Endothelial cell of umbilical vein (primary cell): ENCODE measurements at regions not wholly inside any gene's neighbourhood (a gene's known extent, or its start where the extent isn't known, plus 50 kb on each side); places are given as distances from the start of the nearest gene placed in this dataset.

Experiments
- BruUV-seq: library from RNA; stranded (reverse); fragments of 400-500 nt; replicated peaks from 2 replicates; lab custom pipeline; 2021; lab: Mats Ljungman, UMichigan
- CTCF ChIA-PET: fragments of 300-600, 350-600 bp; sonication (Branson Sonifier 250); formaldehyde crosslinking; loops from one replicate; lab custom pipeline; 2021; ENCODE audit warnings: antibody characterized with exemption, inconsistent platforms; lab: Charles Lee
- POLR2A ChIA-PET: fragments of 300-600, 350-600 bp; sonication (Branson Sonifier 250); formaldehyde crosslinking; loops from one replicate; lab custom pipeline; 2021; ENCODE audit warnings: antibody characterized with exemption, inconsistent platforms; lab: Charles Lee
- DNase-seq: peaks from one replicate; pipeline ENCODE4 v3.0.0-alpha.2; 2011; ENCODE audit warnings: low read depth, low spot score
- FAIRE-seq: peaks from 2 replicates; lab custom pipeline; 2011; peaks lifted over from hg19 to GRCh38; lab: Jason Lieb, UNC
- H2AFZ ChIP-seq: 2 replicates; pipeline ENCODE4 v1.6.0; 2012; ENCODE audit warnings: low read depth, low read length, control low read depth, inconsistent platforms
- H3K27ac ChIP-seq: 2 replicates; pipeline ENCODE4 v1.5.1; 2011; ENCODE audit warnings: low read depth, mild to moderate bottlenecking, control low read depth, low read length, moderate library complexity; ENCODE audit not compliant: insufficient read depth
- H3K27me3 ChIP-seq, 2 experiments: 2 replicates each; pipeline versions ENCODE4 v1.6.0 to v1.6.1; 2011; ENCODE audit warnings: low read length in 2 of 2, mixed read lengths in 1 of 2; ENCODE audit not compliant: control insufficient read depth in 2 of 2, insufficient read depth in 2 of 2
- H3K36me3 ChIP-seq, 2 experiments: 2 replicates in 1 of 2; 3 replicates in 1 of 2; pipeline ENCODE4 v1.5.1; 2011; ENCODE audit warnings: low read length in 2 of 2, mild to moderate bottlenecking in 1 of 2, moderate library complexity in 1 of 2; ENCODE audit not compliant: control insufficient read depth in 2 of 2, insufficient read depth in 2 of 2; ENCODE audit errors: extremely low read depth in 1 of 2
- H3K4me1 ChIP-seq: 3 replicates; pipeline ENCODE4 v1.5.1; 2011; ENCODE audit warnings: mild to moderate bottlenecking, low read length; ENCODE audit not compliant: control insufficient read depth, insufficient read depth; ENCODE audit errors: extremely low read depth
- H3K4me2 ChIP-seq: 2 replicates; pipeline ENCODE4 v1.6.1; 2011; ENCODE audit warnings: low read length, control low read depth, mixed read lengths; ENCODE audit not compliant: insufficient read depth
- H3K4me3 ChIP-seq, 3 experiments: fragments of 200-600 bp in 1 of 3; sonication (generic), shearing (Covaris generic) in 1 of 3; replicated peaks in 1 of 3; 2 replicates each; pipeline ENCODE4 v1.5.1; 2011 to 2016; ENCODE audit warnings: control low read depth in 3 of 3, low read length in 3 of 3, mild to moderate bottlenecking in 2 of 3, inconsistent platforms in 1 of 3, low read depth in 1 of 3, moderate library complexity in 1 of 3; ENCODE audit not compliant: insufficient read depth in 1 of 3
- H3K79me2 ChIP-seq: 2 replicates; pipeline ENCODE4 v1.6.0; 2012; ENCODE audit warnings: low read length, inconsistent platforms; ENCODE audit not compliant: control insufficient read depth, insufficient read depth
- H3K9ac ChIP-seq: replicated peaks from 2 replicates; pipeline ENCODE3; 2011; ENCODE audit warnings: low read length, control low read depth; ENCODE audit not compliant: insufficient read depth; ENCODE audit errors: extremely low read depth
- H3K9me1 ChIP-seq: replicated peaks from 3 replicates; pipeline ENCODE4 v1.6.0; 2011; ENCODE audit warnings: mild to moderate bottlenecking, low read length; ENCODE audit not compliant: control insufficient read depth, insufficient read depth; ENCODE audit errors: extremely low read depth
- H3K9me3 ChIP-seq: replicated peaks from 2 replicates; pipeline ENCODE4 v1.5.1; 2012; ENCODE audit warnings: low read length, inconsistent platforms; ENCODE audit not compliant: control insufficient read depth, insufficient read depth
- H4K20me1 ChIP-seq: replicated peaks from 2 replicates; pipeline ENCODE3; 2011; ENCODE audit warnings: mild to moderate bottlenecking, low read length; ENCODE audit not compliant: control insufficient read depth, insufficient read depth; ENCODE audit errors: extremely low read depth
- CTCF ChIP-seq, 2 donors: IDR thresholded peaks; 1 replicate in 1 of 2; 2 replicates in 1 of 2; pipeline ENCODE4 v1.5.1; 2011; ENCODE audit warnings: low read length in 2 of 2, mild to moderate bottlenecking in 2 of 2, moderate library complexity in 2 of 2, control low read depth in 1 of 2, inconsistent platforms in 1 of 2, low read depth in 1 of 2; ENCODE audit not compliant: insufficient read depth in 1 of 2; ENCODE audit errors: extremely low read depth in 1 of 2
- EZH2 ChIP-seq: IDR thresholded peaks from 2 replicates; pipeline ENCODE4 v1.6.1; 2012; ENCODE audit warnings: borderline replicate concordance, low read depth, mild to moderate bottlenecking, moderate library complexity, low read length, inconsistent platforms; ENCODE audit not compliant: severe bottlenecking
- FOS ChIP-seq: IDR thresholded peaks from 2 replicates; pipeline ENCODE4 v1.6.1; 2011; ENCODE audit warnings: mild to moderate bottlenecking, low read length, moderate library complexity, borderline replicate concordance; ENCODE audit not compliant: insufficient read depth
- GATA2 ChIP-seq: IDR thresholded peaks from 2 replicates; pipeline ENCODE4 v1.7.0; 2011; ENCODE audit warnings: low read depth, mild to moderate bottlenecking, moderate library complexity, mixed read lengths, low read length; ENCODE audit not compliant: insufficient read length, insufficient read depth
- JUN ChIP-seq: IDR thresholded peaks from 2 replicates; pipeline ENCODE4 v1.6.1; 2011; ENCODE audit warnings: borderline replicate concordance, low read depth; ENCODE audit not compliant: insufficient read length, insufficient read depth
- MAX ChIP-seq: IDR thresholded peaks from 2 replicates; pipeline ENCODE4 v1.6.1; 2011; ENCODE audit not compliant: insufficient read depth, insufficient read length
- MYC ChIP-seq: IDR thresholded peaks from one replicate; pipeline ENCODE4 v1.6.1; 2011; ENCODE audit warnings: mild to moderate bottlenecking, low read depth, low read length
- POLR2A ChIP-seq: IDR thresholded peaks from 2 replicates; pipeline ENCODE4 v1.6.1; 2012; ENCODE audit warnings: low read depth, mild to moderate bottlenecking, control low read depth, low read length
- POLR2AphosphoS5 ChIP-seq: IDR thresholded peaks from 2 replicates; pipeline ENCODE4 v1.6.1; 2012; ENCODE audit warnings: low read depth, mild to moderate bottlenecking, control low read depth, low read length, moderate library complexity; ENCODE audit not compliant: insufficient read depth
- dilution Hi-C: fragments of 300-500 bp; cut with MboI; formaldehyde crosslinking; loops from one replicate; pipeline ENCODE4 v1.15.0; 2019; ENCODE audit warnings: low sequenced_read_pairs; ENCODE audit not compliant: extremely low pct_ligation_motif_present
- intact Hi-C: fragments of 100-400 bp; cut with micrococcal nuclease; formaldehyde crosslinking; loops from one replicate; pipeline ENCODE4 v1.10.0; 2022

GRCh38 chr5:91311697-91312501 is 71.2 kb downstream of the ARRDC3 start:
- Histone ChIP-seq H3K9me3 (no peaks in the 10 kb centered on the region), H3K27me3 (no peaks in the 10 kb centered on the region), H2AFZ (peak overlapping the region; percentile 90), H3K4me3 (no peak overlapping the region), H3K9ac (peak overlapping the region; percentile 95), H3K4me2 (peak overlapping the region; percentile 36), H3K4me1 (peaks cover 33% of the 10 kb centered on the region), H3K9me1 (no peaks in the 10 kb centered on the region), H3K27ac (peak overlapping the region; percentile 100), H3K36me3 (no peaks in the 10 kb centered on the region), H3K79me2 (no peaks in the 10 kb centered on the region), H4K20me1 (no peaks in the 10 kb centered on the region)
- FAIRE-seq (peak; percentile 97), DNase-seq (peak; percentile 97)
- ChIA-PET POLR2A (interaction anchor here (1.3 to 2.3 kb wide), 3 partner anchors 32 to 71 kb away, joined by 3 to 10 read pairs (median 6); partner anchors contain the start of gene ARRDC3), CTCF (interaction anchor here (0.8 to 4.0 kb wide), 7 partner anchors 18 to 380 kb away, joined by 3 to 21 read pairs (median 4); partner anchors contain the start of gene ARRDC3)
- TF ChIP-seq POLR2A (no peak), CTCF (IDR thresholded peaks at IDR 0.05; ENCODE audit: extremely low read depth in 1 of 2, insufficient read depth in 1 of 2, low read depth in 1 of 2, low read length in 2 of 2) (no peak), EZH2 (no peak), POLR2AphosphoS5 (peak; percentile 97), MAX (peak; percentile 18), MYC (no peak), FOS (peak; percentile 100), GATA2 (peak; percentile 66), JUN (peak; percentile 98)
- dilution Hi-C loops (no loop called here), intact Hi-C loops (loop anchor here (1.0 to 5.0 kb wide), 8 partner anchors 31 to 380 kb away; no protein-coding TSS in a partner anchor)
- TSS peak; percentile 93 for BruUV-seq
